ENCODE measurements at regions not wholly inside any gene's neighbourhood (a gene's known extent, or its start where the extent isn't known, plus 50 kb on each side); places are given as distances from the start of the nearest gene placed in this dataset.
"Not testable (repeated sequence)": the region's sequence is repeated elsewhere in the genome, so short reads cannot be mapped to it uniquely, and the experiment has no call there.

DNA sequence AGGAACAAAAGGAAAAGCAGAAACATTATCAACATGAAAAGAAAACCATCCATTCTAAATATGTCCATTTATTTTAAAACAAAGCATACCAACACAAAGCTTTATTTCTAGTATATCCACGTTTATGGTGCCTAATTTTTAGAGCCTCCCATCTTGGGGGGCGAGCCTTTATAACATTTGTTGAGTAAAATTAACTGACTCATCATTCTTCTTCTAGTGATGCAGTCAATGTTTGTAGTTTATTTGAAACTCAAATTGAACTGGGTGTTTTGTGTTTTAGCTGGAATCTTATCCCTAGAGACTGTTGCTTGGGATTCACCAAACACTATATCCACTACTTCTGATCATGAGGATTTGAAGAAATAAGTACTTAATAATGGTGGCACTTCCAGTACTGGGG lies 366.4 kb upstream of the NPVF start:
- DNase-seq (ENCODE audit: low read depth, low spot score): no peak

GRCh38 chr7:25595996-25596395 lies 367.7 kb upstream of the NPVF start:
- DNase-seq (ENCODE audit: low read depth, low spot score): no peak

GRCh38 chr7:25596443-25596842 lies 368.2 kb upstream of the NPVF start:
- no peak for DNase-seq (ENCODE audit: low read depth, low spot score)

DNA sequence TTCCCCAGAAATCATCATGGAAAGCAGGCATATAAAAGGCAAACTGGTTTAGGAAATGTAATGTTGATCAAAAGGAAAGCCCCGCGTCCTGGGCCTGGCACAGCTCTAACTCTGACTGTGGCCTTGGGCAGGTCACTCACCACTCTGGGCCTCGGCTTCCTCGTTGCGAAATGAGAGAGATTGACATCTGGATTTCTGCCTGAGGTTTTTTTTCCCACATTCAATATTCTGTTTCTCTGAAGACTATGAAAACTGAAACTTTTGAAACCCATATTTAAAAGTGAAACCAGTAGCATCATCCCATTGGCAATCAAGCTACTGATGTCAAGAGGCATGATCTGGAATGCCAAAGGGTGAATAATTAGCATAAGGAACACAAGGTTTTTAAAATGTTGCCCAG lies 369.7 kb upstream of the NPVF start:
- no peak for DNase-seq (ENCODE audit: low read depth, low spot score)

DNA sequence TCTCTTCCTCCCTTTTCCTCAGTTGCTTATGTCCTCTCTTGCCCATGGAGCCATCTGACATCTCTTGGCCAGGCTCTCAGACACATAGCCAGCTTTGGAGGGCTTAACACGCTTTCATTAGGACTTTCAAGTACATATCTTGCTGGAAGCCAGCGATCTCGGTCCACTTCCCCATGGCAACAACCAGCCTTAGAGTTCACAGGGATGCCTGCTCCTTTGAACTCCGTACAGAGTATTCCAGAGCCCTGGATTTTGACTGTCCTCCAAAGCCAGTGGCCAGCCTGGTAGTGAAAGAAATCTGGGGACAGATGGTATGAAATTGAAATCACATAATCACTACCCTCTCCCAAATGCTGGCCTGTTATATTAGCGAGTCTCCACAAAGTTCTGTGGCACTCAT lies 370.5 kb upstream of the NPVF start:
- DNase-seq (ENCODE audit: low read depth, low spot score): no peak

DNA sequence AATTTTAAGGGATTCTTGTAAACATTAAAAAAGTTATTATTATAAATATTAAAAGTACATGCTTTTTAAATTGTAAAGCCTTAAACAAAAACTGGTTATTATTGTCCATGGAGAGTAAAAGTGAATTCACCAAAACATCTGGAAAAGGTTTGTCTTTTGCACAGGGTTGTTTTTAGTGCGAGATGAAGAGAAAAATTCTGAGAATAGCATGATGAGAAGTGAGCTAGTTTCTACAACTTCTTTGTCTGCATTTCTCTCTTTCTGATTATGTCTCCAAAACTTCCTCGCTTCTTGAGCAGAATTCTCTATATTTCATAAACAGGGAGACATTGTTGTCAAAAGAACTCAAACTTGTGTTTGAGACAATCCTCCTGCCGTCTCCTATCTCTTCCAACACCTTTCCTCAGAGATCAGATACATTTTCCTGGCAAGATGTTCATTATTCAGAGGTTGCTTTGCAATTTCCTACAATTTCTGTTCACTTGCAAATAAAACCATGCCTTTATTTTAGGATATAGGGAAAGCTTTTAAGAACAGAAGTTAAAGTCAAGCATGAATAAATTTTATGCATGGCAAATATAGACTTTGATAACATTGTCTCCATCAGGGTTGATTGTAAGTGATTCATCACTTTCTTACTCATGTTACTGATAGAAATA lies 372.1 kb upstream of the NPVF start:
- DNase-seq (ENCODE audit: low read depth, low spot score): no peak

GRCh38 chr7:25602730-25603426 lies 374.6 kb upstream of the NPVF start:
- DNase-seq (ENCODE audit: low read depth, low spot score): not testable (repeated sequence)

DNA sequence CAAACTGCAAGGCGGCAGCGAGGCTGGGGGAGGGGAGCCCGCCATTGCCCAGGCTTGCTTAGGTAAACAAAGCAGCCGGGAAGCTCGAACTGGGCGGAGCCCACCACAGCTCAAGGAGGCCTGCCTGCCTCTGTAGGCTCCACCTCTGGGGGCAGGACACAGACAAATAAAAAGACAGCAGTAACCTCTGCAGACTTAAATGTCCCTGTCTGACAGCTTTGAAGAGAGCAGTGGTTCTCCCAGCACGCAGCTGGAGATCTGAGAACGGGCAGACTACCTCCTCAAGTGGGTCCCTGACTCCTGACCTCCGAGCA lies 375.1 kb upstream of the NPVF start:
- not testable (repeated sequence) for DNase-seq (ENCODE audit: low read depth, low spot score)

DNA sequence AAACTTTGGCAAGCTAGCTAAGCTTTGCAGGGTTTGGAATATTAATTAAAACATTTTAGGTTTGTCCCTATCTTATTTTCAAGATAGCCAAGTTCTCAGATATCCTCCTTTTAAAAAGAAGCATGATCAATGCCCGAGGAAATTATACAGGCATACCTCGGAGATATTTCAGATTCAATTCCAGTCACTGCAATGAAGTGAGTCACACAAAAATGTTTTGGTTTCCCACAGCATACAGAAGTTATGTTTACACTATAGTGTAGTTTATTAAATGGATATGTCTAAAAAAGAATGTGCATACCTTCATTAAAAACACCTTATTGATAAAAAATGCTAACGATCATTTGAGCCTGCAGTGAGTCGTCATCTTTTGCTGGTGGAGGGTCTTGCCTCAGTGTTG lies 382.9 kb upstream of the NPVF start:
- DNase-seq (ENCODE audit: low read depth, low spot score): no peak

DNA sequence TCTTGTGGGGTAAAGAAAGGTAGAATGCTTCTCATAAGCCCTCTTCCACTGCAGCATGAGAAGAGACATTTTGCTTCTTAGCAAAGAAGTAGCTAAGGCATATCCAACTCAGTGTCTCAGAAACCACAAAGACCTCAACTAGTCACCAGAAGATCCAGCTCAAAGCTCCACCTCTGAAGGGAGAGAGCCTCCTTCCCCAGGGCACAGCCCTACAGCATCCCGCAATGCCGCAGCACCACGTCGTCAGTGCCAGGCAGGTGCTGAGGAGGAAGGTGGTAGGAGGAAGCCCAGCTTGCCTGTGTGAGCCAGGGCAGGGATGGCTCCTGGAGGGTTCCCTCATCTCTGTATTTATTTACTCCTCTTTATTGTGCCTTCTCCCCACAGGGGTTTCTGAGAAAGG lies 385.6 kb upstream of the NPVF start:
- DNase-seq (ENCODE audit: low read depth, low spot score): no peak

- no peak for DNase-seq (ENCODE audit: low read depth, low spot score)
Measured at GRCh38 chr7:25614415-25614814, 386.1 kb upstream of the NPVF start.

- no peak for DNase-seq (ENCODE audit: low read depth, low spot score)
Measured at GRCh38 chr7:25615003-25615402, 386.7 kb upstream of the NPVF start.

- DNase-seq (ENCODE audit: low read depth, low spot score): no peak
Measured at GRCh38 chr7:25615593-25615992, 387.3 kb upstream of the NPVF start.

- DNase-seq (ENCODE audit: low read depth, low spot score): no peak
Measured at GRCh38 chr7:25617214-25617613, 388.9 kb upstream of the NPVF start.

GRCh38 chr7:25617673-25618072 lies 389.4 kb upstream of the NPVF start:
- DNase-seq (ENCODE audit: low read depth, low spot score): no peak

GRCh38 chr7:25619381-25619780 lies 391.1 kb upstream of the NPVF start:
- no peak for DNase-seq (ENCODE audit: low read depth, low spot score)

GRCh38 chr7:25619963-25620799 lies 391.9 kb upstream of the NPVF start:
- DNase-seq (ENCODE audit: low read depth, low spot score): no peak

GRCh38 chr7:25621993-25622392 lies 393.7 kb upstream of the NPVF start:
- DNase-seq (ENCODE audit: low read depth, low spot score): no peak

DNA sequence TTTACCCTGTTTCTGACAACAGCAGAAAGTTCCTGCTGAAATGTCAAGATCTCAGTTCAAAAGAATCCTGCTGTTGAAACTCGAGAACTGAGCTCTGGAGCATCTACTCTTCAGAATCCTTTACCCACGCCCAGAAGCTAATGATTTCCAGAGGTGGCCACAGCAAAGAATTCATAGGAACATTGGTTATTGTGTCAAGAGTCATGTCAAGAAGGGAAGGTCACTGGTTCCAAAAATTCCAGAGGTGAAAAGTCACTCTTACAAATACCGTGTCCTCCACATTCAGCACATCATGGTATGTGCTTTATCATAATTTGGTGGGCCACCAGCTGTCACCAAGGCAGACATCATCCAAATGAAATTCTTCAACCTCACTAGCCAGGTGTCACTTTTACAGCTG lies 394.4 kb upstream of the NPVF start:
- DNase-seq (ENCODE audit: low read depth, low spot score): no peak

- DNase-seq (ENCODE audit: low read depth, low spot score): no peak
Measured at GRCh38 chr7:25624051-25624450, 395.8 kb upstream of the NPVF start.

DNA sequence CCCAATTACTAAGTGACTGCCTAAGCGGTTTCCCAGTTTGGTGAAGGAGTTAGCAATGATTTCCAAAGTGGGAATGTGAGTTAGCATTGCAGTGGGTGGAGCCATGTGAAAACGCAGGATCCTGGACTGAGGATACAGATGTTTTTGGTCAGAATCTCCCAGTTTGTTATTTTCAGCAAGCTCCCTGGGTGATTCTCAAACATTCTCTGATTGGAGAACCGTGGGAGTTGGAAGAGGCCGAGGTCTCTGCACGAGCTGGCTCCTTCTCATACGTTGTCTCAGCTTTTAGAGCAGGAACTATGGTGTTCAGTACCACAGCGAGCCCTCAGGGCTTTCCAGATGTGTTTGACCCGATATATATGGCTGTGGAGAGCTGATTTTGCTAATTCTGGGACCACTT lies 396.5 kb upstream of the NPVF start:
- no peak for DNase-seq (ENCODE audit: low read depth, low spot score)

GRCh38 chr7:25625306-25625992 lies 397.2 kb upstream of the NPVF start:
- no peak for DNase-seq (ENCODE audit: low read depth, low spot score)
